IMR-90 (cell line): ENCODE measurements at regions not wholly inside any gene's neighbourhood (a gene's known extent, or its start where the extent isn't known, plus 50 kb on each side); places are given as distances from the start of the nearest gene placed in this dataset.

Experiments used
- ATAC-seq: fragments of 200-7000 bp; cut with Tn5 transposase; 2 replicates; pipeline ENCODE4 v1.9.1; 2020; ENCODE audit warnings: low read depth, mild to moderate bottlenecking, moderate library complexity
- BruUV-seq: library from RNA; stranded (reverse); fragments of 400-500 nt; replicated peaks from 2 replicates; lab custom pipeline; 2021; lab: Mats Ljungman, UMichigan
- CTCF ChIA-PET: fragments of 300-600 bp; formaldehyde crosslinking; extraction: SDS; loops from one replicate; lab custom pipeline; 2021; ENCODE audit warnings: antibody characterized with exemption; lab: Yijun Ruan, JAX
- POLR2A ChIA-PET: fragments of 300-600 bp; sonication (Branson Sonifier 250); formaldehyde crosslinking; loops from one replicate; lab custom pipeline; 2022; ENCODE audit warnings: antibody characterized with exemption; ENCODE audit not compliant: unreplicated experiment; lab: Charles Lee
- DNase-seq: peaks from one replicate; pipeline ENCODE4 v3.0.0; 2013
- H2AFZ ChIP-seq: replicated peaks from 2 replicates; pipeline ENCODE3; 2013; ENCODE audit warnings: low read length, mild to moderate bottlenecking; ENCODE audit not compliant: poor library complexity
- H2AK5ac ChIP-seq: 2 replicates; pipeline ENCODE4 v1.6.1; 2013; ENCODE audit warnings: low read depth, low read length, inconsistent platforms
- H2AK9ac ChIP-seq: replicated peaks from 2 replicates; pipeline ENCODE3; 2013; ENCODE audit warnings: mild to moderate bottlenecking, low read depth, low read length, moderate library complexity; ENCODE audit not compliant: poor library complexity
- H2BK120ac ChIP-seq: 2 replicates; pipeline ENCODE4 v1.6.1; 2013; ENCODE audit warnings: low read depth, low read length, inconsistent platforms
- H2BK15ac ChIP-seq: 3 replicates; pipeline ENCODE4 v1.6.1; 2013; ENCODE audit warnings: low read depth, low read length, inconsistent platforms
- H2BK20ac ChIP-seq: 2 replicates; pipeline ENCODE4 v1.6.1; 2013; ENCODE audit warnings: low read depth, mild to moderate bottlenecking, inconsistent platforms, low read length, moderate library complexity
- H2BK5ac ChIP-seq: 2 replicates; pipeline ENCODE4 v1.6.1; 2013; ENCODE audit warnings: mild to moderate bottlenecking, low read depth, low read length, inconsistent platforms; ENCODE audit not compliant: poor library complexity, severe bottlenecking
- H3K14ac ChIP-seq: replicated peaks from 2 replicates; pipeline ENCODE4 v1.6.1; 2013; ENCODE audit warnings: low read depth, low read length, inconsistent platforms
- H3K18ac ChIP-seq: 2 replicates; pipeline ENCODE4 v1.6.1; 2013; ENCODE audit warnings: low read depth, low read length, control low read depth
- H3K23ac ChIP-seq: 2 replicates; pipeline ENCODE4 v1.6.1; 2013; ENCODE audit warnings: low read depth, low read length, inconsistent platforms
- H3K27ac ChIP-seq: 2 replicates; pipeline ENCODE4 v1.5.1; 2013; ENCODE audit warnings: mild to moderate bottlenecking, control low read depth, low read length; ENCODE audit not compliant: insufficient read depth
- H3K27me3 ChIP-seq: 2 replicates; pipeline ENCODE4 v1.6.1; 2013; ENCODE audit warnings: low read length; ENCODE audit not compliant: control insufficient read depth, insufficient read depth
- H3K36me3 ChIP-seq: 2 replicates; pipeline ENCODE4 v1.6.1; 2013; ENCODE audit warnings: low read length, mixed read lengths; ENCODE audit not compliant: control insufficient read depth, insufficient read depth
- H3K4ac ChIP-seq: 2 replicates; pipeline ENCODE4 v1.6.1; 2013; ENCODE audit warnings: low read depth, low read length, inconsistent platforms
- H3K4me1 ChIP-seq: 2 replicates; pipeline ENCODE4 v1.6.1; 2013; ENCODE audit warnings: low read length, mixed read lengths; ENCODE audit not compliant: control insufficient read depth, insufficient read depth
- H3K4me2 ChIP-seq: 2 replicates; pipeline ENCODE4 v1.6.1; 2013; ENCODE audit warnings: low read depth, mild to moderate bottlenecking, control low read depth, low read length, moderate library complexity
- H3K4me3 ChIP-seq: 2 replicates; pipeline ENCODE4 v1.5.1; 2013; ENCODE audit warnings: low read depth, mild to moderate bottlenecking, control low read depth, low read length, moderate library complexity; ENCODE audit not compliant: insufficient read depth
- H3K56ac ChIP-seq: 2 replicates; pipeline ENCODE4 v1.6.1; 2013; ENCODE audit warnings: low read length, inconsistent platforms; ENCODE audit not compliant: insufficient read depth; ENCODE audit errors: extremely low read depth
- H3K79me1 ChIP-seq, 2 experiments: 2 replicates each; pipeline ENCODE4 v1.6.1; 2013; ENCODE audit warnings: low read length in 2 of 2, inconsistent platforms in 1 of 2, low read depth in 1 of 2
- H3K9ac ChIP-seq: 2 replicates; pipeline ENCODE4 v1.6.1; 2013; ENCODE audit warnings: low read depth, low read length, control low read depth
- H3K9me1 ChIP-seq: 2 replicates; pipeline ENCODE4 v1.6.1; 2013; ENCODE audit warnings: low read length, inconsistent platforms; ENCODE audit not compliant: insufficient read depth
- H3K9me3 ChIP-seq: 2 replicates; pipeline ENCODE4 v1.6.1; 2013; ENCODE audit warnings: low read length; ENCODE audit not compliant: control insufficient read depth, insufficient read depth
- H4K20me1 ChIP-seq: 2 replicates; pipeline ENCODE4 v1.6.1; 2013; ENCODE audit warnings: low read length, inconsistent platforms; ENCODE audit not compliant: insufficient read depth
- H4K5ac ChIP-seq: 2 replicates; pipeline ENCODE4 v1.6.1; 2013; ENCODE audit warnings: mild to moderate bottlenecking, low read depth, low read length, control low read depth
- H4K8ac ChIP-seq, 2 experiments: 2 replicates each; pipeline ENCODE4 v1.6.1; 2013; ENCODE audit warnings: low read depth in 2 of 2, low read length in 2 of 2, control low read depth in 1 of 2, inconsistent platforms in 1 of 2
- H4K91ac ChIP-seq: 2 replicates; pipeline ENCODE4 v1.6.1; 2013; ENCODE audit warnings: low read depth, low read length, inconsistent platforms; ENCODE audit not compliant: insufficient read depth
- ELK1 ChIP-seq: fragments of 150-350 bp; IDR thresholded peaks from 2 replicates; pipeline ENCODE4 v1.6.1; 2016; ENCODE audit warnings: low read depth, mild to moderate bottlenecking, low read length, moderate library complexity, borderline replicate concordance
- POLR2A ChIP-seq: IDR thresholded peaks from 2 replicates; pipeline ENCODE4 v1.6.1; 2012; ENCODE audit warnings: mild to moderate bottlenecking, low read depth, low read length
- RAD21 ChIP-seq: IDR thresholded peaks from 2 replicates; pipeline ENCODE4 v1.6.1; 2012; ENCODE audit warnings: low read length, improper control_type of control experiment
- WGBS, 2 experiments: methylation state at CpG; one replicate each; pipeline versions ENCODE4 v1.1.5 to v1.1.7; 2013; ENCODE audit warnings: missing lambda C conversion rate in 2 of 2; ENCODE audit not compliant: insufficient read length in 1 of 2; ENCODE audit errors: extremely low coverage in 2 of 2; 5-methylcytosine and 5-hydroxymethylcytosine counted together
- dilution Hi-C: fragments of 300-500 bp; cut with HindIII; formaldehyde crosslinking; loops from one replicate; pipeline ENCODE4 v1.14.3; 2018; ENCODE audit warnings: low sequenced_read_pairs; ENCODE audit not compliant: unreplicated experiment
- in situ Hi-C: fragments of 300-500 bp; cut with MboI; formaldehyde crosslinking; loops from 3 replicates; pipeline ENCODE4 v1.14.3; 2019; ENCODE audit warnings: low sequenced_read_pairs, inconsistent platforms, mixed read lengths
- intact Hi-C: fragments of 100-400 bp; cut with micrococcal nuclease; formaldehyde crosslinking; loops from 2 replicates; pipeline ENCODE4 v1.10.0; 2022

DNA sequence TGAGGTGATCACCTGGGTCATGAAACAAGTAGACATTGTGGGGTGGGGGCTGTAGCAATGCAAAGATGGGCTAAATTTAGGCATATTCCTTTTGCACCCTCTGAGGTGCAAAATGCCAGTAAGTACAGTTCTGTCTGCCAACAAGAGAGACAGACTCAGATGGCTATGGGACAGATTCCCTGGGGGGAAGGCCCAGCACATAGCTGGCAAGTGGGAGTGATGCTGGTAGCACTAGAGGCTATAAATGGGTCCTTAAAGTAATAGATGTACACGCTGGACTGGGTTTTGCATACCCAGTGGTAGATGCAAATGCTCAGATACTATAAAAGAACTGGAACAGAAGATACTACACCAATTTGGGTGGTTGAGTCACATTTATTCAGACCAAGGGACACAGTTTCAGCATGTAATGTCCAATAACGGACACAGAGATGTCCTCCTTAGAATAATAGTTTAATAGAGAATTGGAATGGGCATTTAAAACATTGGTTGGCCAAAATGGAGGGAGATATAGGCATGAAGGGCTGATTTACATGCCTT, 67.4 kb upstream of the RNU6-1 start:
- no peaks in the 10 kb centered on the region for H3K79me1 ChIP-seq
- no peak overlapping the region for H4K91ac ChIP-seq
- H3K9me1 ChIP-seq, result no peaks in the 10 kb centered on the region
- CTCF ChIA-PET, result interaction anchor here (1.0 kb wide), 1 partner anchor 65 kb away, joined by 3 read pairs; no protein-coding TSS in a partner anchor
- H3K9ac ChIP-seq, result no peak overlapping the region
- H3K4me2 ChIP-seq, result no peak overlapping the region
- H2AK9ac ChIP-seq, result no peak overlapping the region
- WGBS, 2 experiments, result no CpG with 5 or more reads among the region's 2 CpGs
- H3K18ac ChIP-seq, result no peak overlapping the region
- BruUV-seq, result no TSS peak
- H3K4me3 ChIP-seq, result no peak overlapping the region
- H4K5ac ChIP-seq, result no peak overlapping the region
- no peak overlapping the region for H3K56ac ChIP-seq
- in situ Hi-C loops (no loop called here), intact Hi-C loops (loop anchor here (2.0 kb wide), 1 partner anchor 248 kb away; no protein-coding TSS in a partner anchor), dilution Hi-C loops (no loop called here)
- peaks cover 7% of the 10 kb centered on the region for H3K9me3 ChIP-seq
- no peak overlapping the region for H4K8ac ChIP-seq
- H3K23ac ChIP-seq, result no peak overlapping the region
- POLR2A ChIA-PET, result no interaction called here
- H3K27ac ChIP-seq, result no peak overlapping the region
- H4K20me1 ChIP-seq, result no peaks in the 10 kb centered on the region
- no peak overlapping the region for H2AFZ ChIP-seq
- TF ChIP-seq POLR2A (no peak), RAD21 (no peak), ELK1 (no peak)
- ATAC-seq (no peak), DNase-seq (no peak)
- no peaks in the 10 kb centered on the region for H3K36me3 ChIP-seq
- no peak overlapping the region for H2BK15ac ChIP-seq
- no peak overlapping the region for H2BK120ac ChIP-seq
- H2BK20ac ChIP-seq, result no peak overlapping the region
- peaks cover 8% of the 10 kb centered on the region for H3K27me3 ChIP-seq
- no peak overlapping the region for H2AK5ac ChIP-seq
- no peak overlapping the region for H3K14ac ChIP-seq
- no peaks in the 10 kb centered on the region for H3K4me1 ChIP-seq
- H2BK5ac ChIP-seq, result no peak overlapping the region
- no peak overlapping the region for H3K4ac ChIP-seq
